T47D (cell line): ENCODE measurements at regions not wholly inside any gene's neighbourhood (a gene's known extent, or its start where the extent isn't known, plus 50 kb on each side); places are given as distances from the start of the nearest gene placed in this dataset.
A peak's percentile ranks its signal among the peaks of the same experiment; 100 is the strongest.

Experiments used
- DNase-seq, 2 experiments: peaks; one replicate each; pipeline versions ENCODE4 v3.0.0 to v3.0.0-alpha.2; 2011 to 2012; ENCODE audit warnings: low read depth in 1 of 2, low spot score in 1 of 2
- JUND ChIP-seq: IDR thresholded peaks from 2 replicates; pipeline ENCODE4 v1.6.1; 2012; ENCODE audit warnings: low read depth
- in situ Hi-C: cut with HindIII; loops from 2 replicates; pipeline ENCODE4 v1.10.0; 2016; ENCODE audit warnings: low sequenced_read_pairs, low pct_unique_long_range_greater_than_20kb

DNA sequence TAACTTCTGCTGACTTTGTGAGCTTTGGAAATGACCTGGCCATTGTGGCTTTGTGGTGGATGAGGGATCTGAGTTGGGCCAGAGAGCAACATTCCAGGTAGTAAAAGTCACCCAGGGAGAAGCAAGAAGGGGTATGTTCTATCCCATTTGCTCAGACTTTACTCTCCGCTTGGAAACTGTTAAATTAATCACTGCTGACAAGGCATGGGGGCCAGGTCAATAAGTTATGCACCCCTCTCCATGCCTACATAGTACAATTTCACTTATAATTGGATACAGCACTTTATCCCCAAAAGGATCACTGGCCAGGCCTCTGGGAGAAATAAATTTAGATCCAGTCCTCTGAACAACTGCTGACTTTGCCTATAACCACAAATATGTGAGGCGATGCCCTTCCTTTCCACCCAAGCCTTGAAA, 92.1 kb downstream of the RPRM start:
- in situ Hi-C loops, result no loop called here
- DNase-seq, result no peak

GRCh38 chr2:153373510-153374279, 104.9 kb downstream of the RPRM start:
- in situ Hi-C loops, result no loop called here
- peak in 1 of 2 experiments; percentile 4 for DNase-seq
- TF ChIP-seq JUND, result no peak

More for the DNA sequence above, 92.1 kb downstream of the RPRM start:
- no peak for TF ChIP-seq JUND

DNA sequence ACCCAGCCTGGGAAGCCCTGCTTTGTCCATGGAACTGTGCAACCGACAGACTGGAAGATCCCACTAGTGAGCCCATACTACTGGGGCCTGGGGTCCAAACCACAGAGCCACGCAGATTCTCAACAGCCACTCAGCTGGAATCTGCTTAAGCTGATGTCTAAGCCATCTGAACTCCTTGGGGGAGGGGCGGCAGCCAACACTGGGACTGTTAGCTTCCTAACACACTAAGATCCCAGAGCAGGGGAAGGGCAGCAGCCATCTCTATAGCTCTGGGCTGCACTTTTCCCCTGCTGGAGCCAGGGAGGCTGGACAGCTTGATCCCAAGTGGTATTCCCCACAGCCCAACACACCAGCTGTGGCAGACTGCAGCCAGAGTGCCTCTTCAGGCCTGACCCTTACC, 118.3 kb downstream of the RPRM start:
- no peak for DNase-seq
- TF ChIP-seq JUND, result no peak
- in situ Hi-C loops, result no loop called here

DNA sequence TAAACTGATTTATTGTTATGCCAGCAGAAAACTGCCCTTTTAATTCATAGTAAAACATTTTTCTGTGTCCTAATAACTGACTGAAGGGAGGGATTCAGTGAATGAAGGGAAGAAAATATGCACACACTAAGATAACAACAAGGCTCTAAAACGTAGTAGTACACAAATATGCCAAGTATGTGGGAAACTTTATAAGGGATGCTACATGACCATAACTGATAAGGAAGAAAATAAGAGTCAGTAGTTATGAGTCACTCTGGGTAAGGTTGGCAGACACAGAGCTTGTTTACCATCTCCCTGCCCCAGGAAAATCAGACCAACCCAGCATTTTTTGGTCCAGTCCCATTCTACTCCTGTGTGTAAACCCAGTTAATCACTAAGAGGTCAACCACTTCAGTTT, 124.2 kb downstream of the RPRM start:
- in situ Hi-C loops, result no loop called here
- DNase-seq, result no peak
- no peak for TF ChIP-seq JUND

DNA sequence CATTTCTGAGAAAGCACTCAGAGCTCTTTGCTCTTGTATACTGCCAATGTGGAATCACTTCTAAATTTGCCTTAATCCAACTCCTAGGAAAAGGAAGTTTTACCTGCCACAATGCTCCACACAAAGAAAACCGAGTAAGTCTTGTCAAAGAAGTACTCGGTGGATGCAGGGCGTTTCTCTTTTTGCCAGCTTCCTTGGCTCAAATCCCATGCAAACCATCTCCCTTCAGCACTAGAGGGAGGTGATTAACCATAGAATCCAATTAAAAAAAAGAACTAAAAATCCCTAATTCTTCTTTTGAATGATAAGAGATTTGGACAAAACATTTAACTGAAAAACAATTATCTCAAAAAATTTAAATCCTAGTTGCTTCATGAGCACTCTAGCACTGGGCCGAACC, 129.0 kb downstream of the RPRM start:
- no peak for DNase-seq
- TF ChIP-seq JUND, result no peak
- in situ Hi-C loops, result no loop called here

GRCh38 chr2:153347818-153348495, 130.6 kb downstream of the RPRM start:
- in situ Hi-C loops, result no loop called here
- no peak for TF ChIP-seq JUND
- DNase-seq, result no peak

- in situ Hi-C loops, result no loop called here
- no peak for DNase-seq
- TF ChIP-seq JUND, result no peak
Measured at GRCh38 chr2:153320879-153321278, 157.7 kb downstream of the RPRM start.

GRCh38 chr2:153311432-153311831, 167.1 kb downstream of the RPRM start:
- peak in 1 of 2 experiments; percentile 1 for DNase-seq
- TF ChIP-seq JUND, result no peak
- in situ Hi-C loops, result no loop called here

DNA sequence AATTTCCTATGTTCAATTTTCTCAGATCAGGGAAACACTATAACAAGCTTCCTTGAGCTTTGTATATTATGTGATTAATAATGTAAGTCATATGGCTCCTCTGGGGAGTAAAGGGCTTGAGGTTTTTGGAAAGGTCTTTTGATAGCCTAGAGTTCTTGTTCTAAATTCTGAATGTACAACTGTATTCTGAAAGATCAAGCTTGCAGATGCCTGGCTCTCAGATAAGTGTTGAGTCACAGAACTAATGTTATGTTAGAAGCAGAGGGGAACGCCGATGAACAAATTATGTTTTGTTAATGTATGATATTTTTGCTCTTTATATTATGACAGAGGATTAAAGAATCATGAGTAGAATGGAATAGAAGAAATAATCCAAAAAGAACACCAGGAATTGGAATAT, 170.1 kb downstream of the RPRM start:
- in situ Hi-C loops, result no loop called here
- TF ChIP-seq JUND, result no peak
- DNase-seq, result no peak

- DNase-seq, result no peak
- no peak for TF ChIP-seq JUND
- in situ Hi-C loops, result no loop called here
Measured at GRCh38 chr2:153307223-153307622, 171.3 kb downstream of the RPRM start.

GRCh38 chr2:153299809-153300208, 178.8 kb downstream of the RPRM start:
- no peak for TF ChIP-seq JUND
- in situ Hi-C loops, result no loop called here
- no peak for DNase-seq

DNA sequence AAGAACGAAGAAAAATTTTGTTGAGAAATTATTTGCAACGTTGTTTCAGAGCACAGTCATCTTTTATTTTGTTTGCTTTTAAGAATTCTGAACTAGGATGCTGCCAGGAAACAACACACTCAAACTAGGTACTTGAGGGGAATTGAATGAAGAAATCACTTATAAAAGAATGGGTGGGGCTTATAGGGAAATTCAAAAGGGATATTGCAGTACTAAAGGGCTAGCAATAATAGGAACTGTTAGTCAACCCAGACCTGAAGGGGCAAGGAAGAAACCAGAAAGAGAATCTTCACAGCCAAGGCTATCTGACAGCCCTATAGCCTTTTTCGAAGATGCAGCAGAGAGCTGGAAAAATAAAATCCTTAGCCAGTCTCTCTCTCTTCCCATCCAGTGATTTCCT, 179.3 kb downstream of the RPRM start:
- no peak for TF ChIP-seq JUND
- in situ Hi-C loops, result no loop called here
- no peak for DNase-seq

DNA sequence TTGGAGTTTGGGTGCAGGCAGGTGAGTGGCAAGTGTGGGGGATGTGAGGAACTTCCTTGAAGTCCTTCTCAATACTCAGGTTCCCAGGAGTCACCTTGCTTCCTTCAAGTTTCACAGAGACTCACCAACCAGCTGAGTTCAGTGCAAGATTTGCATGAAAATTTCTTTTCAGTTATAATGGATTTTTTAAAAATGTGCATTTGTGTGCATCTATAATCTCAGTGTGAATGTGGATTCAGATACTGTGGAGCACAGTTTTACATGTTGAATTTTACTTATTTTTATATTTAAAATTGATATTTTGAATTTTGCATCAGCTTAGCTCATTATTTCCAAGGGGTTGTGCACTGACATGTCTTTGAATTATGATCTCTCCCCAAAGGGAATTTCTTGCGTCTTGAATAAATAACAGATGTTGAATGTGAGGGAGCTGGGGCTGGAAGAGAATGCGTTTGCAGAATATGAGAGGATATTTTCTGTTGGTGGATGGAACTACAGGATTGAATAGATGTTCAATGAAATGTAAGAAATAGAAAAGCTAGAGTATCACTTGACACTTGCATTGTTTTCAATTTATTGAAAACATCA, 184.3 kb downstream of the RPRM start:
- in situ Hi-C loops, result no loop called here
- TF ChIP-seq JUND, result no peak
- no peak for DNase-seq
